ENCODE measurements at regions not wholly inside any gene's neighbourhood (a gene's known extent, or its start where the extent isn't known, plus 50 kb on each side); places are given as distances from the start of the nearest gene placed in this dataset.

DNA sequence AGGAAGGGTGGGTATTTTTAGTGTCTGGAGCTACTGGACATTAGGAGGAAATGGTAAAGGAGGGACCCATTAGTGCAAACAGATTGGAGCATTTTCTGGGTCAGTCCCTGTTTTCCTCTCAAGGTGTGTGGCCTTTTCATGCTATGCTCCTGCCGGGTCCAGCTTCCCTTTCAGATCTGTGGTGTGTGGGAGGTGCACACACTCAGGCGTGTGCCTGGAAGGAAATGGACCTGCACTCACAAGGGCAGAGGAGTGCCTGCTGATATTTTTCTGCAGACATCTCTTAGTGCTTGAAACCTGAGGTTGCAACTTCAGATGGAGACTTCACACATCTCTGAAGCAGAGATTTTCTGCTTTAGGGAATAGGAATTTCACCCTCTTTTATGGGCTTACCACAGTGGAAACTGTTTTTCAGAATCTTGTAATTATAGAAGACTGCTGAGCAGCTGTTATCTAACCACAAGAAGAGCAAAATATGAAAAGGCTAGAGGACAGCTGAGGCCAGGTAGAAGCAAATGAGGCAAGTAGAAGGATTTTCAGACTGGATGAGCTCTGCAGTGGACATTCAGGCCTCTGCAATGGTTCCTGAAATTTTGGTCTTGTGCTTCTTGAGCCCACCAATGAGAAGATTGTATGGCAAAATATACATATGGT is 764.3 kb downstream of the QKI start:
- H3F3A ChIP-seq (ENCODE audit: control insufficient read depth, insufficient read depth): no peaks in the 10 kb centered on the region
- H3K27me3 ChIP-seq (ENCODE audit: control insufficient read depth, low read length): no peaks in the 10 kb centered on the region
- H3K79me2 ChIP-seq (ENCODE audit: control insufficient read depth, low read length): no peaks in the 10 kb centered on the region
- H4K20me1 ChIP-seq (ENCODE audit: control insufficient read depth, insufficient read depth, low read depth, low read length): no peaks in the 10 kb centered on the region
- no peaks in the 10 kb centered on the region for H3K36me3 ChIP-seq (ENCODE audit: control insufficient read depth, low read length)
- H3K4me2 ChIP-seq (ENCODE audit: low read length): no peak overlapping the region
- H3K9me3 ChIP-seq (ENCODE audit: control insufficient read depth, insufficient read depth, low read length): no peaks in the 10 kb centered on the region
- H3K4me3 ChIP-seq (ENCODE audit: low read length): no peak overlapping the region
- H3K27ac ChIP-seq (ENCODE audit: low read depth, low read length): no peak overlapping the region
- H3K9me2 ChIP-seq (replicated peaks; ENCODE audit: control insufficient read depth, low read length): no peaks in the 10 kb centered on the region
- no peaks in the 10 kb centered on the region for H3K4me1 ChIP-seq (ENCODE audit: control insufficient read depth, low read length)
- TF ChIP-seq EZH2phosphoT487 (IDR thresholded peaks at IDR 0.05; ENCODE audit: borderline replicate concordance, low read length): no peak
- TF ChIP-seq, protein P1, sequence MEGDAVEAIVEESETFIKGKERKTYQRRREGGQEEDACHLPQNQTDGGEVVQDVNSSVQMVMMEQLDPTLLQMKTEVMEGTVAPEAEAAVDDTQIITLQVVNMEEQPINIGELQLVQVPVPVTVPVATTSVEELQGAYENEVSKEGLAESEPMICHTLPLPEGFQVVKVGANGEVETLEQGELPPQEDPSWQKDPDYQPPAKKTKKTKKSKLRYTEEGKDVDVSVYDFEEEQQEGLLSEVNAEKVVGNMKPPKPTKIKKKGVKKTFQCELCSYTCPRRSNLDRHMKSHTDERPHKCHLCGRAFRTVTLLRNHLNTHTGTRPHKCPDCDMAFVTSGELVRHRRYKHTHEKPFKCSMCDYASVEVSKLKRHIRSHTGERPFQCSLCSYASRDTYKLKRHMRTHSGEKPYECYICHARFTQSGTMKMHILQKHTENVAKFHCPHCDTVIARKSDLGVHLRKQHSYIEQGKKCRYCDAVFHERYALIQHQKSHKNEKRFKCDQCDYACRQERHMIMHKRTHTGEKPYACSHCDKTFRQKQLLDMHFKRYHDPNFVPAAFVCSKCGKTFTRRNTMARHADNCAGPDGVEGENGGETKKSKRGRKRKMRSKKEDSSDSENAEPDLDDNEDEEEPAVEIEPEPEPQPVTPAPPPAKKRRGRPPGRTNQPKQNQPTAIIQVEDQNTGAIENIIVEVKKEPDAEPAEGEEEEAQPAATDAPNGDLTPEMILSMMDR (IDR thresholded peaks at IDR 0.05; ENCODE audit: low read depth, low read length, poor library complexity, severe bottlenecking): no peak

GRCh38 chr6:164169355-164169754 is 754.8 kb downstream of the QKI start:
- no peaks in the 10 kb centered on the region for H3K79me2 ChIP-seq (ENCODE audit: control insufficient read depth, low read length)
- H3K4me3 ChIP-seq (ENCODE audit: low read length): no peak overlapping the region
- no peak overlapping the region for H3K27ac ChIP-seq (ENCODE audit: low read depth, low read length)
- H3K27me3 ChIP-seq (ENCODE audit: control insufficient read depth, low read length): no peaks in the 10 kb centered on the region
- no peak overlapping the region for H3K4me2 ChIP-seq (ENCODE audit: low read length)
- TF ChIP-seq, protein P1 (IDR thresholded peaks at IDR 0.05; ENCODE audit: low read depth, low read length, poor library complexity, severe bottlenecking): no peak
- TF ChIP-seq EZH2phosphoT487 (IDR thresholded peaks at IDR 0.05; ENCODE audit: borderline replicate concordance, low read length): no peak
- H3K9me2 ChIP-seq (replicated peaks; ENCODE audit: control insufficient read depth, low read length): no peaks in the 10 kb centered on the region
- H3F3A ChIP-seq (ENCODE audit: control insufficient read depth, insufficient read depth): no peaks in the 10 kb centered on the region
- no peaks in the 10 kb centered on the region for H3K9me3 ChIP-seq (ENCODE audit: control insufficient read depth, insufficient read depth, low read length)
- H3K4me1 ChIP-seq (ENCODE audit: control insufficient read depth, low read length): no peaks in the 10 kb centered on the region
- H4K20me1 ChIP-seq (ENCODE audit: control insufficient read depth, insufficient read depth, low read depth, low read length): no peaks in the 10 kb centered on the region
- no peaks in the 10 kb centered on the region for H3K36me3 ChIP-seq (ENCODE audit: control insufficient read depth, low read length)

GRCh38 chr6:164168595-164168994 is 754.1 kb downstream of the QKI start:
- Histone ChIP-seq H3F3A (ENCODE audit: control insufficient read depth, insufficient read depth) (no peaks in the 10 kb centered on the region), H3K4me2 (ENCODE audit: low read length) (no peak overlapping the region), H3K9me3 (ENCODE audit: control insufficient read depth, insufficient read depth, low read length) (no peaks in the 10 kb centered on the region), H3K36me3 (ENCODE audit: control insufficient read depth, low read length) (no peaks in the 10 kb centered on the region), H3K4me1 (ENCODE audit: control insufficient read depth, low read length) (no peaks in the 10 kb centered on the region), H3K9me2 (replicated peaks; ENCODE audit: control insufficient read depth, low read length) (no peaks in the 10 kb centered on the region), H3K27ac (ENCODE audit: low read depth, low read length) (no peak overlapping the region), H3K27me3 (ENCODE audit: control insufficient read depth, low read length) (no peaks in the 10 kb centered on the region), H3K79me2 (ENCODE audit: control insufficient read depth, low read length) (no peaks in the 10 kb centered on the region), H3K4me3 (ENCODE audit: low read length) (no peak overlapping the region), H4K20me1 (ENCODE audit: control insufficient read depth, insufficient read depth, low read depth, low read length) (no peaks in the 10 kb centered on the region)
- TF ChIP-seq, protein P1 (IDR thresholded peaks at IDR 0.05; ENCODE audit: low read depth, low read length, poor library complexity, severe bottlenecking): no peak
- TF ChIP-seq EZH2phosphoT487 (IDR thresholded peaks at IDR 0.05; ENCODE audit: borderline replicate concordance, low read length): no peak
